ENCODE measurements at regions not wholly inside any gene's neighbourhood (a gene's known extent, or its start where the extent isn't known, plus 50 kb on each side); places are given as distances from the start of the nearest gene placed in this dataset.

- Histone ChIP-seq H3K4me2 (ENCODE audit: low read length) (no peak overlapping the region), H3K4ac (ENCODE audit: low read depth, low read length) (no peak overlapping the region), H3K27me3 (ENCODE audit: insufficient read depth, low read length, poor library complexity) (no peaks in the 10 kb centered on the region), H3K79me1 (ENCODE audit: low read length) (no peaks in the 10 kb centered on the region), H3K9ac (ENCODE audit: low read length) (no peak overlapping the region), H3K79me2 (ENCODE audit: control insufficient read depth, insufficient read depth, low read length) (no peaks in the 10 kb centered on the region), H2AK5ac (ENCODE audit: low read length) (no peak overlapping the region), H3K27ac (ENCODE audit: low read depth, low read length) (no peak overlapping the region), H3K36me3 (ENCODE audit: control insufficient read depth, insufficient read depth, low read length) (no peaks in the 10 kb centered on the region), H3K4me1 (ENCODE audit: control insufficient read depth, low read depth, low read length) (no peaks in the 10 kb centered on the region), H4K8ac (ENCODE audit: low read depth, low read length) (no peak overlapping the region), H2BK15ac (replicated peaks; ENCODE audit: low read depth) (no peak overlapping the region), H3K56ac (ENCODE audit: low read length) (no peak overlapping the region), H2BK5ac (ENCODE audit: low read length) (no peak overlapping the region), H3K18ac (ENCODE audit: low read length) (no peak overlapping the region), H2BK120ac (ENCODE audit: low read depth, low read length) (no peak overlapping the region), H3K23ac (ENCODE audit: low read length) (no peak overlapping the region), H4K5ac (ENCODE audit: low read length) (no peak overlapping the region), H3K4me3 (ENCODE audit: low read length) (no peak overlapping the region)
- no peak for DNase-seq
These were observed 178.4 kb upstream of the STT3B start for GRCh38 chr3:31354373-31354772.

GRCh38 chr3:31355807-31356206 lies 176.9 kb upstream of the STT3B start:
- no peak overlapping the region for H4K8ac ChIP-seq (ENCODE audit: low read depth, low read length)
- H3K23ac ChIP-seq (ENCODE audit: low read length): no peak overlapping the region
- no peak overlapping the region for H3K56ac ChIP-seq (ENCODE audit: low read length)
- H2AK5ac ChIP-seq (ENCODE audit: low read length): no peak overlapping the region
- no peak overlapping the region for H3K9ac ChIP-seq (ENCODE audit: low read length)
- no peaks in the 10 kb centered on the region for H3K79me1 ChIP-seq (ENCODE audit: low read length)
- H2BK15ac ChIP-seq (replicated peaks; ENCODE audit: low read depth): no peak overlapping the region
- no peak overlapping the region for H3K18ac ChIP-seq (ENCODE audit: low read length)
- no peak overlapping the region for H3K27ac ChIP-seq (ENCODE audit: low read depth, low read length)
- no peak overlapping the region for H2BK120ac ChIP-seq (ENCODE audit: low read depth, low read length)
- H4K5ac ChIP-seq (ENCODE audit: low read length): no peak overlapping the region
- H3K79me2 ChIP-seq (ENCODE audit: control insufficient read depth, insufficient read depth, low read length): no peaks in the 10 kb centered on the region
- no peak overlapping the region for H3K4me2 ChIP-seq (ENCODE audit: low read length)
- no peaks in the 10 kb centered on the region for H3K36me3 ChIP-seq (ENCODE audit: control insufficient read depth, insufficient read depth, low read length)
- H3K4me1 ChIP-seq (ENCODE audit: control insufficient read depth, low read depth, low read length): no peaks in the 10 kb centered on the region
- no peak overlapping the region for H2BK5ac ChIP-seq (ENCODE audit: low read length)
- no CpG with 5 or more reads among the region's 5 CpGs for WGBS (ENCODE audit: extremely low coverage, insufficient coverage, low lambda C conversion rate)
- no peak overlapping the region for H3K4me3 ChIP-seq (ENCODE audit: low read length)
- no peaks in the 10 kb centered on the region for H3K27me3 ChIP-seq (ENCODE audit: insufficient read depth, low read length, poor library complexity)
- no peak overlapping the region for H3K4ac ChIP-seq (ENCODE audit: low read depth, low read length)
- no peak for DNase-seq

DNA sequence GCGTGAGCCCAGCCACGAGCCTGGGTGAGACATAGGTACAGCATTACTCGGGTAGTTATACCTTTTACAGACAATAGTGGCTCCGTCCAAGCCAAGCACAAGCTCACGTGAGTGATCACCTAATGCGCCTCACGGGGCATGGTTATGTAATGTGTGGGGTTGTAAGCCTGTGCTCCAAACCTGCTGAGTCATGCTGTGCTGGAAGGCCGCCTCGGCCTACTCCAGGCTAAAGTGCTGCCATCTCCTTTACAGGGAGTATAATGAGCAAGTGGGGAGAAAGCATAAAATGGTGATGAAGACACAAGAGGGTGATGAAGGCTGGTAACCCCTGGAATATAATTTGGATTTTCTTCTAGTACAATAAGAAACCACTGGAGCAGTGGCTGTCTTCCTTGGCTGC lies 175.8 kb upstream of the STT3B start:
- Histone ChIP-seq H3K23ac (ENCODE audit: low read length) (no peak overlapping the region), H3K56ac (ENCODE audit: low read length) (no peak overlapping the region), H3K4me2 (ENCODE audit: low read length) (no peak overlapping the region), H4K5ac (ENCODE audit: low read length) (no peak overlapping the region), H3K9ac (ENCODE audit: low read length) (no peak overlapping the region), H3K36me3 (ENCODE audit: control insufficient read depth, insufficient read depth, low read length) (no peaks in the 10 kb centered on the region), H2BK120ac (ENCODE audit: low read depth, low read length) (peak overlapping the region; percentile 50), H3K27me3 (ENCODE audit: insufficient read depth, low read length, poor library complexity) (no peaks in the 10 kb centered on the region), H2AK5ac (ENCODE audit: low read length) (no peak overlapping the region), H2BK15ac (replicated peaks; ENCODE audit: low read depth) (no peak overlapping the region), H3K79me2 (ENCODE audit: control insufficient read depth, insufficient read depth, low read length) (no peaks in the 10 kb centered on the region), H4K8ac (ENCODE audit: low read depth, low read length) (no peak overlapping the region), H3K4ac (ENCODE audit: low read depth, low read length) (no peak overlapping the region), H3K79me1 (ENCODE audit: low read length) (no peaks in the 10 kb centered on the region), H3K27ac (ENCODE audit: low read depth, low read length) (no peak overlapping the region), H2BK5ac (ENCODE audit: low read length) (no peak overlapping the region), H3K4me1 (ENCODE audit: control insufficient read depth, low read depth, low read length) (no peaks in the 10 kb centered on the region), H3K18ac (ENCODE audit: low read length) (no peak overlapping the region), H3K4me3 (ENCODE audit: low read length) (no peak overlapping the region)
- DNase-seq: peak; percentile 48
- no CpG with 5 or more reads among the region's 9 CpGs for WGBS (ENCODE audit: extremely low coverage, insufficient coverage, low lambda C conversion rate)

DNA sequence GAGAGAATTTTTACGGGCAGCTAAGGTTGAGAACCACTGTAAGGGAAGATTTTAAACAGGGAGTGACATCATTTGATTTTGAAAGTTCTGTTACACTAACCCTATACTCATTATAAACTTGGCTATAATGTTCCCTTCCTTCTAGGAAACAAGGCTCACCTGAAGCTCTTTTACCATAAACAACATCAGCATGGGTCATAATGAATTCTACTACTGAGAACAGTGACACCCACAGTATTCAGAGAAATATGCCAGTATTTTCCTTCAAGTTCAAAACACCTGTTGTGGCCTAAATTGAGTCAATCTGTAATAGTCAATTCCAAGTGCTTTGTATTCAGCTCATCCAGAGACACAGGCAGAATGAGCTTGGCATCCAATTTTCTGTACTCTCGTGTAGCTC lies 175.3 kb upstream of the STT3B start:
- Histone ChIP-seq H3K4me2 (ENCODE audit: low read length) (no peak overlapping the region), H2AK5ac (ENCODE audit: low read length) (no peak overlapping the region), H2BK15ac (replicated peaks; ENCODE audit: low read depth) (no peak overlapping the region), H3K79me1 (ENCODE audit: low read length) (no peaks in the 10 kb centered on the region), H3K36me3 (ENCODE audit: control insufficient read depth, insufficient read depth, low read length) (no peaks in the 10 kb centered on the region), H3K4ac (ENCODE audit: low read depth, low read length) (peak overlapping the region; percentile 55), H3K79me2 (ENCODE audit: control insufficient read depth, insufficient read depth, low read length) (no peaks in the 10 kb centered on the region), H4K5ac (ENCODE audit: low read length) (no peak overlapping the region), H3K4me1 (ENCODE audit: control insufficient read depth, low read depth, low read length) (no peaks in the 10 kb centered on the region), H2BK5ac (ENCODE audit: low read length) (no peak overlapping the region), H3K56ac (ENCODE audit: low read length) (no peak overlapping the region), H3K18ac (ENCODE audit: low read length) (no peak overlapping the region), H3K27ac (ENCODE audit: low read depth, low read length) (no peak overlapping the region), H3K4me3 (ENCODE audit: low read length) (no peak overlapping the region), H3K23ac (ENCODE audit: low read length) (no peak overlapping the region), H3K9ac (ENCODE audit: low read length) (no peak overlapping the region), H2BK120ac (ENCODE audit: low read depth, low read length) (no peak overlapping the region), H4K8ac (ENCODE audit: low read depth, low read length) (no peak overlapping the region), H3K27me3 (ENCODE audit: insufficient read depth, low read length, poor library complexity) (no peaks in the 10 kb centered on the region)
- no peak for DNase-seq
- WGBS (ENCODE audit: extremely low coverage, insufficient coverage, low lambda C conversion rate): no CpG with 5 or more reads among the region's 2 CpGs

DNA sequence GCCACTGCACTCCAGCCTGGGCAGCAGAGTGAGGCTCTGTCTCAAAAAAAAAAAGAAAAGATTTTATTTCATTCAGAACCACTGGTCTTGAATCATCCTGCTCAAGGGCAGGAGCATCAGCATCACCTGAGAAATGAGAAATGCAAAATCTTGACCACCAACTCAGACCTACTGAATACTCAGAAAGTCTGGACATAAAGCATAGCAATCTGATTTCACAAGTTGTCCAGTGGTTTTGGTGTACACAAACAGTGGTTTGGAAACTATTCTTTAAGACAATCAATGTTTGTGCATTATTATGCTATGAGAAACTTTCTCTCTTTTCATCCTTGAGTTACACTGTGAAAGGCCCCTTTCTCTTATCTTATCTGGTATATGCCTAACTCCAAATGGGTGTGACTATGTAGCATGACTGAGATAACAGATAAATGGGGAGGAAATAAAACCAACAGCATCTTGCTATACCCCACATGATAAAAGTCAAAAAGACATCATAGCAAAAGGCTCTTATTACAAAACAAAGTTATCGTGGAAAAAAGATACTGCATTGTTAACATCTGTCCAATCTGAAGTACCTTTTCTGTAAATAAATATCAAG lies 174.2 kb upstream of the STT3B start:
- no peaks in the 10 kb centered on the region for H3K27me3 ChIP-seq (ENCODE audit: insufficient read depth, low read length, poor library complexity)
- H3K79me2 ChIP-seq (ENCODE audit: control insufficient read depth, insufficient read depth, low read length): no peaks in the 10 kb centered on the region
- H3K27ac ChIP-seq (ENCODE audit: low read depth, low read length): no peak overlapping the region
- H3K9ac ChIP-seq (ENCODE audit: low read length): no peak overlapping the region
- H2BK15ac ChIP-seq (replicated peaks; ENCODE audit: low read depth): no peak overlapping the region
- no peaks in the 10 kb centered on the region for H3K36me3 ChIP-seq (ENCODE audit: control insufficient read depth, insufficient read depth, low read length)
- H2AK5ac ChIP-seq (ENCODE audit: low read length): no peak overlapping the region
- no peak overlapping the region for H4K8ac ChIP-seq (ENCODE audit: low read depth, low read length)
- H3K4me3 ChIP-seq (ENCODE audit: low read length): no peak overlapping the region
- no peak overlapping the region for H3K4me2 ChIP-seq (ENCODE audit: low read length)
- DNase-seq: peak; percentile 50
- no peak overlapping the region for H2BK120ac ChIP-seq (ENCODE audit: low read depth, low read length)
- no peak overlapping the region for H3K18ac ChIP-seq (ENCODE audit: low read length)
- no peaks in the 10 kb centered on the region for H3K4me1 ChIP-seq (ENCODE audit: control insufficient read depth, low read depth, low read length)
- no peaks in the 10 kb centered on the region for H3K79me1 ChIP-seq (ENCODE audit: low read length)
- no peak overlapping the region for H3K56ac ChIP-seq (ENCODE audit: low read length)
- H3K23ac ChIP-seq (ENCODE audit: low read length): no peak overlapping the region
- no peak overlapping the region for H4K5ac ChIP-seq (ENCODE audit: low read length)
- whole genome bisulfite sequencing (ENCODE audit: extremely low coverage, insufficient coverage, low lambda C conversion rate): no CpG with 5 or more reads among the region's 1 CpG
- H2BK5ac ChIP-seq (ENCODE audit: low read length): no peak overlapping the region
- no peak overlapping the region for H3K4ac ChIP-seq (ENCODE audit: low read depth, low read length)
